Activated CD4-positive, alpha-beta T cell treated with anti-CD3 and anti-CD28 coated beads, Interleukin-2, amount 50 U/mL, for 1 hour (primary cell): ENCODE measurements at regions not wholly inside any gene's neighbourhood (a gene's known extent, or its start where the extent isn't known, plus 50 kb on each side); places are given as distances from the start of the nearest gene placed in this dataset.
"Not testable (repeated sequence)": the region's sequence is repeated elsewhere in the genome, so short reads cannot be mapped to it uniquely, and the experiment has no call there.

Experiments
- DNase-seq: peaks from one replicate; pipeline ENCODE4 v3.0.0-alpha.2; 2020

GRCh38 chr14:58755031-58755925, 117.5 kb downstream of the DACT1 start:
- DNase-seq = no peak

- DNase-seq = no peak
These were observed 122.4 kb downstream of the DACT1 start for GRCh38 chr14:58760121-58760520.

GRCh38 chr14:58762629-58763028, 124.9 kb downstream of the DACT1 start:
- no peak for DNase-seq

- no peak for DNase-seq
These were observed 125.4 kb downstream of the DACT1 start for GRCh38 chr14:58763210-58763609.

GRCh38 chr14:58765418-58765831, 127.7 kb downstream of the DACT1 start:
- DNase-seq = no peak

GRCh38 chr14:58765843-58766242, 128.1 kb downstream of the DACT1 start:
- DNase-seq = no peak

GRCh38 chr14:58769011-58769643, 131.4 kb downstream of the DACT1 start:
- no peak for DNase-seq

- no peak for DNase-seq
These were observed 132.0 kb downstream of the DACT1 start for GRCh38 chr14:58769771-58770170.

GRCh38 chr14:58770491-58770982, 132.8 kb downstream of the DACT1 start:
- DNase-seq = no peak

GRCh38 chr14:58771016-58771415, 133.3 kb downstream of the DACT1 start:
- no peak for DNase-seq

- DNase-seq = no peak
These were observed 134.4 kb downstream of the DACT1 start for GRCh38 chr14:58772116-58772515.

- no peak for DNase-seq
These were observed 135.2 kb downstream of the DACT1 start for GRCh38 chr14:58772794-58773620.

- no peak for DNase-seq
These were observed 136.8 kb downstream of the DACT1 start for GRCh38 chr14:58774531-58774930.

- DNase-seq = not testable (repeated sequence)
These were observed 137.4 kb downstream of the DACT1 start for GRCh38 chr14:58775130-58775529.

- no peak for DNase-seq
These were observed 138.8 kb downstream of the DACT1 start for GRCh38 chr14:58776516-58776915.

GRCh38 chr14:58777541-58777979, 139.8 kb downstream of the DACT1 start:
- no peak for DNase-seq

GRCh38 chr14:58778202-58778601, 140.4 kb downstream of the DACT1 start:
- no peak for DNase-seq

- DNase-seq = no peak
These were observed 141.6 kb downstream of the DACT1 start for GRCh38 chr14:58779376-58779775.

GRCh38 chr14:58780185-58780584, 142.4 kb downstream of the DACT1 start:
- no peak for DNase-seq

- DNase-seq = no peak
These were observed 142.8 kb downstream of the DACT1 start for GRCh38 chr14:58780605-58781004.

GRCh38 chr14:58782011-58782410, 144.2 kb downstream of the DACT1 start:
- DNase-seq = no peak

GRCh38 chr14:58783792-58784511, 146.2 kb downstream of the DACT1 start:
- DNase-seq = no peak
